Spleen (tissue), 11 donors: ENCODE measurements at regions not wholly inside any gene's neighbourhood (a gene's known extent, or its start where the extent isn't known, plus 50 kb on each side); places are given as distances from the start of the nearest gene placed in this dataset.

Source experiments
- DNase-seq: peaks from one replicate; pipeline ENCODE4 v3.0.0-alpha.2; 2020
- H3K27ac ChIP-seq, 8 donors: fragments of 200-600 bp; sonication (generic) in 7 of 8; 1 replicate in 4 of 8; 2 replicates in 4 of 8; pipeline versions ENCODE4 v1.5.0 to v1.8.0; 2016 to 2021; ENCODE audit warnings: inconsistent platforms in 4 of 8, mild to moderate bottlenecking in 4 of 8, moderate library complexity in 1 of 8
- H3K27me3 ChIP-seq, 7 donors: fragments of 200-600 bp; sonication (generic) in 6 of 7; replicated peaks in 1 of 7; 1 replicate in 4 of 7; 2 replicates in 3 of 7; pipeline versions ENCODE4 v1.5.0 to v1.8.0; 2016 to 2021; ENCODE audit warnings: inconsistent platforms in 3 of 7, mild to moderate bottlenecking in 1 of 7
- H3K36me3 ChIP-seq, 6 donors: fragments of 200-600 bp; sonication (generic) in 5 of 6; 1 replicate in 4 of 6; 2 replicates in 2 of 6; pipeline versions ENCODE4 v1.5.0 to v1.8.0; 2016 to 2021; ENCODE audit warnings: inconsistent platforms in 2 of 6
- H3K4me1 ChIP-seq, 6 donors: fragments of 200-600 bp; sonication (generic) in 5 of 6; 1 replicate in 3 of 6; 2 replicates in 3 of 6; pipeline versions ENCODE4 v1.5.0 to v1.8.0; 2016 to 2021; ENCODE audit warnings: inconsistent platforms in 3 of 6
- H3K4me3 ChIP-seq, 8 donors: fragments of 200-600 bp; sonication (generic) in 7 of 8; 1 replicate in 4 of 8; 2 replicates in 4 of 8; pipeline versions ENCODE4 v1.5.0 to v1.8.0; 2016 to 2021; ENCODE audit warnings: inconsistent platforms in 4 of 8, mild to moderate bottlenecking in 4 of 8, moderate library complexity in 2 of 8
- H3K9me3 ChIP-seq, 8 donors: fragments of 200-600 bp; sonication (generic) in 7 of 8; 1 replicate in 4 of 8; 2 replicates in 4 of 8; pipeline versions ENCODE4 v1.5.0 to v1.8.0; 2016 to 2021; ENCODE audit warnings: inconsistent platforms in 4 of 8
- POLR2A ChIP-seq, 3 donors: fragments of 450-650 bp; IDR thresholded peaks; one replicate each; pipeline ENCODE4 v1.5.1; 2017; ENCODE audit warnings: antibody characterized with exemption in 3 of 3, mild to moderate bottlenecking in 1 of 3
- POLR2AphosphoS5 ChIP-seq, 3 donors: sonication (generic); formaldehyde crosslinking; IDR thresholded peaks; one replicate each; pipeline ENCODE4 v1.5.1; 2017; ENCODE audit warnings: antibody characterized with exemption in 3 of 3
- WGBS, 5 donors: extraction: QIAGEN DNeasy Blood & Tissue Kit in 3 of 5; methylation state at CpG; one replicate each; pipeline versions ENCODE4 v1.1.5 to v1.1.7; 2013 to 2018; 5-methylcytosine and 5-hydroxymethylcytosine counted together
- intact Hi-C: fragments of 100-400 bp; cut with DNase I; formaldehyde crosslinking; loops from one replicate; pipeline ENCODE4 v1.15.0; 2023; ENCODE audit warnings: low total_unique reads
- TF ChIP-seq, protein P1 (sequence below), 11 experiments: fragments of 200-600 bp in 7 of 11; fragments of 450-650 bp in 4 of 11; sonication (generic) in 4 of 11; IDR thresholded peaks in 8 of 11; conservative IDR thresholded peaks in 3 of 11; 1 replicate in 7 of 11; 2 replicates in 4 of 11; pipeline versions ENCODE4 v1.4.0 to v1.8.0; 2016 to 2021; ENCODE audit warnings: antibody characterized with exemption in 11 of 11, inconsistent platforms in 4 of 11, mild to moderate bottlenecking in 1 of 11
- donor health status: healthy with polysubstance abuse.
- donor health status: DM: no; HTN: no; CAD: no; lungs with moderate emphysema.
- donor health status: DM: no; HTN: no; CAD: no.
- donor health status: Bipolar disorder and iron deficiency.
- donor health status: healthy.
- donor health status: DM: no; HTN: no; CAD: no.
- donor health status: DM: yes; HTN: yes; CAD: no.

DNA sequence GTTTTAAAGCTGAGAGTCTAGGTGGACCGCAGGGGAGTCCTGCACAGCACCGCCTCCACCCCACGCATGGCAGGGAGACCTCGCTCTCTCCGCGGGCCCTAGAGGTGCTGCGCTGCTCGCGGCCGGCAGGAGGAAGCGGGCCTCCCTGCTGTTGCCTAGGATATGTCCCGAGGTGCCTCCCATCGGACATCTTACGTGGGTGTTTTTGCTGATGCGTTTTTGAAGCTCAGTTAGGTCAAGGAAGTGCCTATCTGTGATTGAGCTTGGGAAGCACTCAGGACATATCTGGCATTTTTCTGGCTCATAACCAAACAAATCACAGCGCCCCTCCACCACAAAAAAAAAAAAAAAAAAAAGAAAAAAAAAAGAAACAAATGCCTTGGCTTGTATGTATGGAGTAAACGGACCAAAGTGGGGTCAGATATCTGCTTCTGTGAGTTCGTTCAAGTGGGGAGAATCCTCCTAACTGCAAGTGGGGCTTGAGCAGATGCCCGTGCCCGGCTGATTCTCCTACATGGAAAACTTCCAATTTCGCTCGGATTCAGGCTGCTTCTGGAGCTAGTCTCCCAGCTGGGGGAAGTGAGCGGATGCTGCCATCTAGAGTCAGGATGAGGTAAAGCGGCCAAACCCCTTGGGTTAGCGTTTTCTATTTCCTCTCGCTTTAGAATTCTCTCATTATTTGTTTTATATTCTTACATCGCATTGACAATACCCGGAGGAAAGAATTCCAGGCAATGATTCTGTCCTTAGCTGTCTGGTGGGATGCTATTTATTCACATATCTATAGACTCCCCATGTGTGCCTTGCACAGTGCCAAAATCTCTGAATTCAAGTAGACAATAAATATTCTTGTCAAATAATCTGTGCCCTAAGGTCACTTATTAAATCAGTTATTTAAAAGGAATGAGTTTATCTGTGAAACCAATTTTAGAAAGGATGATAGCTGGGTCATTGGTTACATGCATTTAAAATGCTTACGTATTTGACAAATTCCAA is 95.3 kb downstream of the CD8B2 start:
- Histone ChIP-seq H3K4me3 (peak overlapping the region; percentile 13 to 65 (median 24)), H3K27ac (peak overlapping the region in 2 of 8 donors; percentile 38 to 47), H3K9me3 (peaks cover 0 to 9% (median 0%) of the 10 kb centered on the region in 8 donors), H3K27me3 (peaks cover 0 to 66% (median 25%) of the 10 kb centered on the region in 7 donors), H3K4me1 (peaks cover 8 to 45% (median 26%) of the 10 kb centered on the region in 6 donors), H3K36me3 (no peaks in the 10 kb centered on the region)
- TF ChIP-seq, protein P1, sequence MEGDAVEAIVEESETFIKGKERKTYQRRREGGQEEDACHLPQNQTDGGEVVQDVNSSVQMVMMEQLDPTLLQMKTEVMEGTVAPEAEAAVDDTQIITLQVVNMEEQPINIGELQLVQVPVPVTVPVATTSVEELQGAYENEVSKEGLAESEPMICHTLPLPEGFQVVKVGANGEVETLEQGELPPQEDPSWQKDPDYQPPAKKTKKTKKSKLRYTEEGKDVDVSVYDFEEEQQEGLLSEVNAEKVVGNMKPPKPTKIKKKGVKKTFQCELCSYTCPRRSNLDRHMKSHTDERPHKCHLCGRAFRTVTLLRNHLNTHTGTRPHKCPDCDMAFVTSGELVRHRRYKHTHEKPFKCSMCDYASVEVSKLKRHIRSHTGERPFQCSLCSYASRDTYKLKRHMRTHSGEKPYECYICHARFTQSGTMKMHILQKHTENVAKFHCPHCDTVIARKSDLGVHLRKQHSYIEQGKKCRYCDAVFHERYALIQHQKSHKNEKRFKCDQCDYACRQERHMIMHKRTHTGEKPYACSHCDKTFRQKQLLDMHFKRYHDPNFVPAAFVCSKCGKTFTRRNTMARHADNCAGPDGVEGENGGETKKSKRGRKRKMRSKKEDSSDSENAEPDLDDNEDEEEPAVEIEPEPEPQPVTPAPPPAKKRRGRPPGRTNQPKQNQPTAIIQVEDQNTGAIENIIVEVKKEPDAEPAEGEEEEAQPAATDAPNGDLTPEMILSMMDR (IDR thresholded peaks at IDR 0.05 in 8 of 11, conservative IDR thresholded peaks at IDR 0.05 in 3 of 11), result peak; percentile 45 to 85 (median 77)
- TF ChIP-seq POLR2A (IDR thresholded peaks at IDR 0.05), result no peak
- TF ChIP-seq POLR2AphosphoS5 (IDR thresholded peaks at IDR 0.05), result peak in 2 of 3 donors; percentile 41 to 58
- DNase-seq, result peak; percentile 81
- 5 to 7% (median 5%) methylated on average over 29 of the region's 29 CpGs for WGBS, 5 donors
- intact Hi-C loops, result loop anchor here (10.0 kb wide), 1 partner anchor 478 kb away; no protein-coding TSS in a partner anchor

DNA sequence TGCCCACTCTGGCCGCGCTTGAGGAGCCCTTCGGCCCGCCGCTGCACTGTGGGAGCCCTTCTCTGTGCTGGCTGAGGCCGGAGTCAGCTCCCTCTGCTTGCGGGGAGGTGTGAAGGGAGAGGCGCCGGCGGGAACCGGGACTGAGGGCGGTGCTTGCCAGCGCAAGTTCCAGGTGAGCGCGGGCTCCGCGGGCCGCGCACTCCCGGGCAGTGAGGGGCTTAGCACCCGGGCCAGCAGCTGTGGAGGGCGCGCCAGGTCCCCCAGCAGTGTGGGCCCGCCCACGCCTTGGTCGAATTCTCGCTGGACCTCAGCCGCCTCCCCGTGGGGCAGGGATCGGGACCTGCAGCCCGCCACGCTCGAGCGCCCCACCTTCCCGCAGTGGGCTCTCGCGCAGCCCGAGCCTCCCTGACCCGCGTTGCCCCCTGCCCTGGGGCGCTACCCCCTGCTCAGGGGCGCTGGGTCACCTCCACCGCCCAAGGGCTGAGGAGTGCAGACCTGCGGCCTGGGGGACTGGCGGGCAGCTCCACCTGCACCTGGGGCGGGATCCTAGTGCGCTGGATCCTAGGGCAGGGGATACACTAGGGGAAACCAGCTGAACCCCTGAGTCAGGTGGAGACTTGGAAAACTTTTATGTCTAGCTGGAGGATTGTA is 97.3 kb downstream of the CD8B2 start:
- Histone ChIP-seq H3K9me3 (peaks cover 0 to 9% (median 0%) of the 10 kb centered on the region in 8 donors), H3K27ac (no peak overlapping the region), H3K4me1 (peaks cover 5 to 34% (median 21%) of the 10 kb centered on the region in 6 donors), H3K27me3 (peaks cover 0 to 53% (median 25%) of the 10 kb centered on the region in 7 donors), H3K4me3 (no peak overlapping the region), H3K36me3 (no peaks in the 10 kb centered on the region)
- TF ChIP-seq, protein P1 (IDR thresholded peaks at IDR 0.05 in 8 of 11, conservative IDR thresholded peaks at IDR 0.05 in 3 of 11), result no peak
- no peak for TF ChIP-seq POLR2A (IDR thresholded peaks at IDR 0.05)
- no peak for TF ChIP-seq POLR2AphosphoS5 (IDR thresholded peaks at IDR 0.05)
- 49 to 94% (median 63%) methylated on average over 8 to 47 of the region's 47 CpGs for WGBS, 5 donors
- intact Hi-C loops, result loop anchor here (10.0 kb wide), 1 partner anchor 480 kb away; no protein-coding TSS in a partner anchor
- DNase-seq, result no peak

DNA sequence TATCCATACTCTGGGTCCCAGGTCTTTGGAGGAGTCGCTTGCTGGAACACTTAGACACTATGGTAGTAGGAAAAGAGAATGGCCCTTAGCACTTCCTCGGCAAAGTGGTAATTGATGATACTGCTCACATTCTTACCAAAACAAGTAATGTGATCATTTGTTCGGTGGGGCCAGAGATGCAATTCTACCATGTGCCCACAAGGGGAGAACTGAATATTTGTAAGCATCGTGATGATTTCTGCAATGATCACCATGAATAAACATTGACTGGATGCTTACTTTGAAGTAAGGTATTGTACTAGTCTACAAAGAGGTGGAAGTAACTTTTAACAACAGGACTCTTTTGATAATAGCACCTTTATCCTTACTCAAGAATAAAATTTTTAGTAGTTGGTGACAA is 109.7 kb downstream of the CD8B2 start:
- DNase-seq, result no peak
- TF ChIP-seq POLR2A (IDR thresholded peaks at IDR 0.05), result no peak
- TF ChIP-seq POLR2AphosphoS5 (IDR thresholded peaks at IDR 0.05), result no peak
- TF ChIP-seq, protein P1 (IDR thresholded peaks at IDR 0.05 in 8 of 11, conservative IDR thresholded peaks at IDR 0.05 in 3 of 11), result peak in 7 of 11 experiments; percentile 18 to 47 (median 42)
- Histone ChIP-seq H3K4me1 (no peaks in the 10 kb centered on the region), H3K9me3 (no peaks in the 10 kb centered on the region), H3K27ac (no peak overlapping the region), H3K27me3 (peaks cover 0 to 38% (median 0%) of the 10 kb centered on the region in 7 donors), H3K4me3 (no peak overlapping the region), H3K36me3 (no peaks in the 10 kb centered on the region)
- intact Hi-C loops, result no loop called here
- WGBS, 5 donors, result 59 to 73% (median 68%) methylated on average over 4 of the region's 4 CpGs
